ENCODE measurements at regions not wholly inside any gene's neighbourhood (a gene's known extent, or its start where the extent isn't known, plus 50 kb on each side); places are given as distances from the start of the nearest gene placed in this dataset.

DNA sequence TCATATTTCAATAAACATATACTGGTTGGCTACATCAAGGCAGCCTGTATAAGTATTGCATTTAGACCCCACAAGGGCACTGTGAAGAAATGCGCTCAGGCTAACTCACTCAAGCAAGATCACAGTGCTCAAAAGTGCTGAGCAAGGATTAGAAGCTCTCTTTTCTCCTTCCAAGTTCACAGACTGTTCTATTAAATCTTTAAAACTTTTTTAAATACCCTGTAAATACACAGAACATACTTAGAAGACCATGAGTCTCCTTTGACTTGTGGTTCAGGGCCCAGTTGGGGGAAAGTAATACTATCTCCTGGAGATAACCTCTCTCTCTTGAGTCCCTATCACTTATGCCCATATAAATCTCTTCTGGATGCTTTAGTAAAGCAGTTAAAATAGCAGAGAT is 152.9 kb downstream of the SP3 start:
- intact Hi-C loops (cut with micrococcal nuclease; ENCODE audit: unreplicated experiment), result no loop called here
- TF ChIP-seq, protein P1, sequence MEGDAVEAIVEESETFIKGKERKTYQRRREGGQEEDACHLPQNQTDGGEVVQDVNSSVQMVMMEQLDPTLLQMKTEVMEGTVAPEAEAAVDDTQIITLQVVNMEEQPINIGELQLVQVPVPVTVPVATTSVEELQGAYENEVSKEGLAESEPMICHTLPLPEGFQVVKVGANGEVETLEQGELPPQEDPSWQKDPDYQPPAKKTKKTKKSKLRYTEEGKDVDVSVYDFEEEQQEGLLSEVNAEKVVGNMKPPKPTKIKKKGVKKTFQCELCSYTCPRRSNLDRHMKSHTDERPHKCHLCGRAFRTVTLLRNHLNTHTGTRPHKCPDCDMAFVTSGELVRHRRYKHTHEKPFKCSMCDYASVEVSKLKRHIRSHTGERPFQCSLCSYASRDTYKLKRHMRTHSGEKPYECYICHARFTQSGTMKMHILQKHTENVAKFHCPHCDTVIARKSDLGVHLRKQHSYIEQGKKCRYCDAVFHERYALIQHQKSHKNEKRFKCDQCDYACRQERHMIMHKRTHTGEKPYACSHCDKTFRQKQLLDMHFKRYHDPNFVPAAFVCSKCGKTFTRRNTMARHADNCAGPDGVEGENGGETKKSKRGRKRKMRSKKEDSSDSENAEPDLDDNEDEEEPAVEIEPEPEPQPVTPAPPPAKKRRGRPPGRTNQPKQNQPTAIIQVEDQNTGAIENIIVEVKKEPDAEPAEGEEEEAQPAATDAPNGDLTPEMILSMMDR (conservative IDR thresholded peaks at IDR 0.05; ENCODE audit: low read depth, low read length), result no peak
- no peak for TF ChIP-seq EZH2 (IDR thresholded peaks at IDR 0.05; ENCODE audit: borderline replicate concordance, low read depth, low read length, poor library complexity, severe bottlenecking)
- H3K27ac ChIP-seq (ENCODE audit: low read depth, low read length, poor library complexity, severe bottlenecking), result no peak overlapping the region
- ChIA-PET CTCF (no interaction called here), POLR2A (ENCODE audit: low non-redundant PET) (no interaction called here)
- no peaks in the 10 kb centered on the region for H3K36me3 ChIP-seq (ENCODE audit: insufficient read depth, low read length, poor library complexity, severe bottlenecking)
- H3K27me3 ChIP-seq (replicated peaks; ENCODE audit: insufficient read depth, low read depth, low read length, poor library complexity), result peaks cover 5% of the 10 kb centered on the region
- no peaks in the 10 kb centered on the region for H3K4me1 ChIP-seq (ENCODE audit: insufficient read depth, low read length, poor library complexity, severe bottlenecking)
- H3K9me3 ChIP-seq (ENCODE audit: low read depth, low read length, poor library complexity, severe bottlenecking), result no peaks in the 10 kb centered on the region
- BruUV-seq (replicated peaks), result no TSS peak
- DNase-seq (ENCODE audit: low spot score), result no peak
- no peak overlapping the region for H3K4me3 ChIP-seq (ENCODE audit: low read depth, low read length, poor library complexity, severe bottlenecking)

GRCh38 chr2:173814306-173814705 is 150.9 kb downstream of the SP3 start:
- ChIA-PET POLR2A (ENCODE audit: low non-redundant PET) (no interaction called here), CTCF (no interaction called here)
- Histone ChIP-seq H3K4me1 (ENCODE audit: insufficient read depth, low read length, poor library complexity, severe bottlenecking) (no peaks in the 10 kb centered on the region), H3K9me3 (ENCODE audit: low read depth, low read length, poor library complexity, severe bottlenecking) (no peaks in the 10 kb centered on the region), H3K27me3 (replicated peaks; ENCODE audit: insufficient read depth, low read depth, low read length, poor library complexity) (peaks cover 5% of the 10 kb centered on the region), H3K36me3 (ENCODE audit: insufficient read depth, low read length, poor library complexity, severe bottlenecking) (no peaks in the 10 kb centered on the region), H3K4me3 (ENCODE audit: low read depth, low read length, poor library complexity, severe bottlenecking) (no peak overlapping the region), H3K27ac (ENCODE audit: low read depth, low read length, poor library complexity, severe bottlenecking) (no peak overlapping the region)
- DNase-seq (ENCODE audit: low spot score), result no peak
- TF ChIP-seq, protein P1 (conservative IDR thresholded peaks at IDR 0.05; ENCODE audit: low read depth, low read length), result no peak
- TF ChIP-seq EZH2 (IDR thresholded peaks at IDR 0.05; ENCODE audit: borderline replicate concordance, low read depth, low read length, poor library complexity, severe bottlenecking), result no peak
- BruUV-seq (replicated peaks), result no TSS peak
- intact Hi-C loops (cut with micrococcal nuclease; ENCODE audit: unreplicated experiment), result no loop called here

- Histone ChIP-seq H3K4me3 (ENCODE audit: low read depth, low read length, poor library complexity, severe bottlenecking) (no peak overlapping the region), H3K36me3 (ENCODE audit: insufficient read depth, low read length, poor library complexity, severe bottlenecking) (no peaks in the 10 kb centered on the region), H3K4me1 (ENCODE audit: insufficient read depth, low read length, poor library complexity, severe bottlenecking) (no peaks in the 10 kb centered on the region), H3K27ac (ENCODE audit: low read depth, low read length, poor library complexity, severe bottlenecking) (no peak overlapping the region), H3K9me3 (ENCODE audit: low read depth, low read length, poor library complexity, severe bottlenecking) (no peaks in the 10 kb centered on the region), H3K27me3 (replicated peaks; ENCODE audit: insufficient read depth, low read depth, low read length, poor library complexity) (peaks cover 5% of the 10 kb centered on the region)
- no TSS peak for BruUV-seq (replicated peaks)
- ChIA-PET CTCF (no interaction called here), POLR2A (ENCODE audit: low non-redundant PET) (no interaction called here)
- TF ChIP-seq EZH2 (IDR thresholded peaks at IDR 0.05; ENCODE audit: borderline replicate concordance, low read depth, low read length, poor library complexity, severe bottlenecking), result no peak
- TF ChIP-seq, protein P1 (conservative IDR thresholded peaks at IDR 0.05; ENCODE audit: low read depth, low read length), result no peak
- intact Hi-C loops (cut with micrococcal nuclease; ENCODE audit: unreplicated experiment), result no loop called here
- no peak for DNase-seq (ENCODE audit: low spot score)
Observed at GRCh38 chr2:173815772-173816171, 149.4 kb downstream of the SP3 start.

Measured in A673 (cell line).